Kasumi-1 (cell line): ENCODE measurements at regions not wholly inside any gene's neighbourhood (a gene's known extent, or its start where the extent isn't known, plus 50 kb on each side); places are given as distances from the start of the nearest gene placed in this dataset.
"Not testable (repeated sequence)": the region's sequence is repeated elsewhere in the genome, so short reads cannot be mapped to it uniquely, and the experiment has no call there.

Experiments
- DNase-seq, 2 experiments: peaks; one replicate each; lab custom pipeline; 2025; lab: John Stamatoyannopoulos, UW

GRCh38 chr14:81751198-81751597 is 217.5 kb upstream of the SEL1L start:
- DNase-seq: no peak

- no peak for DNase-seq
Observed at GRCh38 chr14:81759541-81759940, 225.9 kb upstream of the SEL1L start.

- no peak for DNase-seq
Observed at GRCh38 chr14:81765651-81766275, 232.1 kb upstream of the SEL1L start.

- DNase-seq: no peak
Observed at GRCh38 chr14:81766321-81766915, 232.8 kb upstream of the SEL1L start.

- DNase-seq: peak; percentile 25 to 41
Observed at GRCh38 chr14:81767266-81767995, 233.8 kb upstream of the SEL1L start.

- DNase-seq: peak in 1 of 2 experiments; percentile 18
Observed at GRCh38 chr14:81771651-81772275, 238.1 kb upstream of the SEL1L start.

GRCh38 chr14:81772381-81772780 is 238.7 kb upstream of the SEL1L start:
- peak; percentile 51 to 64 for DNase-seq

- no peak for DNase-seq
Observed at GRCh38 chr14:81776531-81776930, 242.9 kb upstream of the SEL1L start.

- not testable (repeated sequence) for DNase-seq
Observed at GRCh38 chr14:81781798-81782197, 248.1 kb upstream of the SEL1L start.

GRCh38 chr14:81784084-81784483 is 250.4 kb upstream of the SEL1L start:
- no peak for DNase-seq

- no peak for DNase-seq
Observed at GRCh38 chr14:81797315-81797714, 263.7 kb upstream of the SEL1L start.

GRCh38 chr14:81801921-81802320 is 268.3 kb upstream of the SEL1L start:
- no peak for DNase-seq

GRCh38 chr14:81802341-81802740 is 268.7 kb upstream of the SEL1L start:
- DNase-seq: no peak

GRCh38 chr14:81805785-81806184 is 272.1 kb upstream of the SEL1L start:
- no peak for DNase-seq

- DNase-seq: no peak
Observed at GRCh38 chr14:81811705-81812269, 278.1 kb upstream of the SEL1L start.

GRCh38 chr14:81818271-81818670 is 284.6 kb upstream of the SEL1L start:
- no peak for DNase-seq

- DNase-seq: no peak
Observed at GRCh38 chr14:81819344-81819743, 285.7 kb upstream of the SEL1L start.

- DNase-seq: no peak
Observed at GRCh38 chr14:81819910-81820309, 286.3 kb upstream of the SEL1L start.

- DNase-seq: no peak
Observed at GRCh38 chr14:81826081-81826480, 292.4 kb upstream of the SEL1L start.

GRCh38 chr14:81829447-81829846 is 295.8 kb upstream of the SEL1L start:
- DNase-seq: no peak

GRCh38 chr14:81831128-81831820 is 297.6 kb upstream of the SEL1L start:
- DNase-seq: no peak

- no peak for DNase-seq
Observed at GRCh38 chr14:81834308-81834707, 300.7 kb upstream of the SEL1L start.
